Endothelial cell of umbilical vein (primary cell): ENCODE measurements at regions not wholly inside any gene's neighbourhood (a gene's known extent, or its start where the extent isn't known, plus 50 kb on each side); places are given as distances from the start of the nearest gene placed in this dataset.

Experiments
- BruUV-seq: library from RNA; stranded (reverse); fragments of 400-500 nt; replicated peaks from 2 replicates; lab custom pipeline; 2021; lab: Mats Ljungman, UMichigan
- CTCF ChIA-PET: fragments of 300-600, 350-600 bp; sonication (Branson Sonifier 250); formaldehyde crosslinking; loops from one replicate; lab custom pipeline; 2021; ENCODE audit warnings: antibody characterized with exemption, inconsistent platforms; lab: Charles Lee
- POLR2A ChIA-PET: fragments of 300-600, 350-600 bp; sonication (Branson Sonifier 250); formaldehyde crosslinking; loops from one replicate; lab custom pipeline; 2021; ENCODE audit warnings: antibody characterized with exemption, inconsistent platforms; lab: Charles Lee
- DNase-seq: peaks from one replicate; pipeline ENCODE4 v3.0.0-alpha.2; 2011; ENCODE audit warnings: low read depth, low spot score
- FAIRE-seq: peaks from 2 replicates; lab custom pipeline; 2011; peaks lifted over from hg19 to GRCh38; lab: Jason Lieb, UNC
- H2AFZ ChIP-seq: 2 replicates; pipeline ENCODE4 v1.6.0; 2012; ENCODE audit warnings: low read depth, low read length, control low read depth, inconsistent platforms
- H3K27ac ChIP-seq: 2 replicates; pipeline ENCODE4 v1.5.1; 2011; ENCODE audit warnings: low read depth, mild to moderate bottlenecking, control low read depth, low read length, moderate library complexity; ENCODE audit not compliant: insufficient read depth
- H3K27me3 ChIP-seq, 2 experiments: 2 replicates each; pipeline versions ENCODE4 v1.6.0 to v1.6.1; 2011; ENCODE audit warnings: low read length in 2 of 2, mixed read lengths in 1 of 2; ENCODE audit not compliant: control insufficient read depth in 2 of 2, insufficient read depth in 2 of 2
- H3K36me3 ChIP-seq, 2 experiments: 2 replicates in 1 of 2; 3 replicates in 1 of 2; pipeline ENCODE4 v1.5.1; 2011; ENCODE audit warnings: low read length in 2 of 2, mild to moderate bottlenecking in 1 of 2, moderate library complexity in 1 of 2; ENCODE audit not compliant: control insufficient read depth in 2 of 2, insufficient read depth in 2 of 2; ENCODE audit errors: extremely low read depth in 1 of 2
- H3K4me1 ChIP-seq: 3 replicates; pipeline ENCODE4 v1.5.1; 2011; ENCODE audit warnings: mild to moderate bottlenecking, low read length; ENCODE audit not compliant: control insufficient read depth, insufficient read depth; ENCODE audit errors: extremely low read depth
- H3K4me2 ChIP-seq: 2 replicates; pipeline ENCODE4 v1.6.1; 2011; ENCODE audit warnings: low read length, control low read depth, mixed read lengths; ENCODE audit not compliant: insufficient read depth
- H3K4me3 ChIP-seq, 3 experiments: fragments of 200-600 bp in 1 of 3; sonication (generic), shearing (Covaris generic) in 1 of 3; replicated peaks in 1 of 3; 2 replicates each; pipeline ENCODE4 v1.5.1; 2011 to 2016; ENCODE audit warnings: control low read depth in 3 of 3, low read length in 3 of 3, mild to moderate bottlenecking in 2 of 3, inconsistent platforms in 1 of 3, low read depth in 1 of 3, moderate library complexity in 1 of 3; ENCODE audit not compliant: insufficient read depth in 1 of 3
- H3K79me2 ChIP-seq: 2 replicates; pipeline ENCODE4 v1.6.0; 2012; ENCODE audit warnings: low read length, inconsistent platforms; ENCODE audit not compliant: control insufficient read depth, insufficient read depth
- H3K9ac ChIP-seq: replicated peaks from 2 replicates; pipeline ENCODE3; 2011; ENCODE audit warnings: low read length, control low read depth; ENCODE audit not compliant: insufficient read depth; ENCODE audit errors: extremely low read depth
- H3K9me1 ChIP-seq: replicated peaks from 3 replicates; pipeline ENCODE4 v1.6.0; 2011; ENCODE audit warnings: mild to moderate bottlenecking, low read length; ENCODE audit not compliant: control insufficient read depth, insufficient read depth; ENCODE audit errors: extremely low read depth
- H3K9me3 ChIP-seq: replicated peaks from 2 replicates; pipeline ENCODE4 v1.5.1; 2012; ENCODE audit warnings: low read length, inconsistent platforms; ENCODE audit not compliant: control insufficient read depth, insufficient read depth
- H4K20me1 ChIP-seq: replicated peaks from 2 replicates; pipeline ENCODE3; 2011; ENCODE audit warnings: mild to moderate bottlenecking, low read length; ENCODE audit not compliant: control insufficient read depth, insufficient read depth; ENCODE audit errors: extremely low read depth
- CTCF ChIP-seq, 2 donors: IDR thresholded peaks; 1 replicate in 1 of 2; 2 replicates in 1 of 2; pipeline ENCODE4 v1.5.1; 2011; ENCODE audit warnings: low read length in 2 of 2, mild to moderate bottlenecking in 2 of 2, moderate library complexity in 2 of 2, control low read depth in 1 of 2, inconsistent platforms in 1 of 2, low read depth in 1 of 2; ENCODE audit not compliant: insufficient read depth in 1 of 2; ENCODE audit errors: extremely low read depth in 1 of 2
- EZH2 ChIP-seq: IDR thresholded peaks from 2 replicates; pipeline ENCODE4 v1.6.1; 2012; ENCODE audit warnings: borderline replicate concordance, low read depth, mild to moderate bottlenecking, moderate library complexity, low read length, inconsistent platforms; ENCODE audit not compliant: severe bottlenecking
- FOS ChIP-seq: IDR thresholded peaks from 2 replicates; pipeline ENCODE4 v1.6.1; 2011; ENCODE audit warnings: mild to moderate bottlenecking, low read length, moderate library complexity, borderline replicate concordance; ENCODE audit not compliant: insufficient read depth
- GATA2 ChIP-seq: IDR thresholded peaks from 2 replicates; pipeline ENCODE4 v1.7.0; 2011; ENCODE audit warnings: low read depth, mild to moderate bottlenecking, moderate library complexity, mixed read lengths, low read length; ENCODE audit not compliant: insufficient read length, insufficient read depth
- JUN ChIP-seq: IDR thresholded peaks from 2 replicates; pipeline ENCODE4 v1.6.1; 2011; ENCODE audit warnings: borderline replicate concordance, low read depth; ENCODE audit not compliant: insufficient read length, insufficient read depth
- MAX ChIP-seq: IDR thresholded peaks from 2 replicates; pipeline ENCODE4 v1.6.1; 2011; ENCODE audit not compliant: insufficient read depth, insufficient read length
- MYC ChIP-seq: IDR thresholded peaks from one replicate; pipeline ENCODE4 v1.6.1; 2011; ENCODE audit warnings: mild to moderate bottlenecking, low read depth, low read length
- POLR2A ChIP-seq: IDR thresholded peaks from 2 replicates; pipeline ENCODE4 v1.6.1; 2012; ENCODE audit warnings: low read depth, mild to moderate bottlenecking, control low read depth, low read length
- POLR2AphosphoS5 ChIP-seq: IDR thresholded peaks from 2 replicates; pipeline ENCODE4 v1.6.1; 2012; ENCODE audit warnings: low read depth, mild to moderate bottlenecking, control low read depth, low read length, moderate library complexity; ENCODE audit not compliant: insufficient read depth
- dilution Hi-C: fragments of 300-500 bp; cut with MboI; formaldehyde crosslinking; loops from one replicate; pipeline ENCODE4 v1.15.0; 2019; ENCODE audit warnings: low sequenced_read_pairs; ENCODE audit not compliant: extremely low pct_ligation_motif_present
- intact Hi-C: fragments of 100-400 bp; cut with micrococcal nuclease; formaldehyde crosslinking; loops from one replicate; pipeline ENCODE4 v1.10.0; 2022

GRCh38 chr2:59223742-59224141, 982.6 kb upstream of the FANCL start:
- no peaks in the 10 kb centered on the region for H3K4me1 ChIP-seq
- H3K9me3 ChIP-seq, result no peaks in the 10 kb centered on the region
- no peak overlapping the region for H3K4me2 ChIP-seq
- intact Hi-C loops, result no loop called here
- H2AFZ ChIP-seq, result no peak overlapping the region
- no peak overlapping the region for H3K4me3 ChIP-seq
- ChIA-PET POLR2A (no interaction called here), CTCF (no interaction called here)
- no peak overlapping the region for H3K27ac ChIP-seq
- H3K9ac ChIP-seq, result no peak overlapping the region
- BruUV-seq, result no TSS peak
- H3K36me3 ChIP-seq, result no peaks in the 10 kb centered on the region
- TF ChIP-seq MAX (no peak), EZH2 (no peak), CTCF (IDR thresholded peaks at IDR 0.05; ENCODE audit: extremely low read depth in 1 of 2, insufficient read depth in 1 of 2, low read depth in 1 of 2, low read length in 2 of 2) (no peak), FOS (no peak), GATA2 (no peak), POLR2AphosphoS5 (no peak), JUN (no peak), POLR2A (no peak), MYC (no peak)
- no peaks in the 10 kb centered on the region for H3K79me2 ChIP-seq
- FAIRE-seq, result no peak
- no peaks in the 10 kb centered on the region for H3K9me1 ChIP-seq
- no peak for DNase-seq
- no peaks in the 10 kb centered on the region for H3K27me3 ChIP-seq
- dilution Hi-C loops, result no loop called here
- H4K20me1 ChIP-seq, result no peaks in the 10 kb centered on the region
